Right lobe of liver (tissue), 4 donors: ENCODE measurements at regions not wholly inside any gene's neighbourhood (a gene's known extent, or its start where the extent isn't known, plus 50 kb on each side); places are given as distances from the start of the nearest gene placed in this dataset.

Experiments
- CTCF ChIP-seq, 4 donors: fragments of 200-600 bp in 3 of 4; fragments of 450-650 bp in 1 of 4; IDR thresholded peaks; one replicate each; pipeline versions ENCODE4 v1.5.1 to v1.8.0; 2016 to 2022; ENCODE audit warnings: antibody characterized with exemption in 4 of 4, mild to moderate bottlenecking in 2 of 4
- POLR2A ChIP-seq: fragments of 450-650 bp; IDR thresholded peaks from one replicate; pipeline ENCODE4 v1.6.1; 2017; ENCODE audit warnings: antibody characterized with exemption, mild to moderate bottlenecking
- donor health status: DM: no; HTN: no; CAD: no.
- donor health status: DM: no; HTN: no; CAD: no.
- donor health status: DM: no; HTN: yes; CAD: no.

GRCh38 chr9:100813871-100814270, 214.7 kb upstream of the PLPPR1 start:
- TF ChIP-seq CTCF (IDR thresholded peaks at IDR 0.05) (no peak), POLR2A (no peak)
